GM12878 (cell line): ENCODE measurements at regions not wholly inside any gene's neighbourhood (a gene's known extent, or its start where the extent isn't known, plus 50 kb on each side); places are given as distances from the start of the nearest gene placed in this dataset.

Experiments used
- ATAC-seq: fragments of 200-7000 bp; cut with Tn5 transposase; 3 replicates; pipeline ENCODE4 v1.9.1; 2020; ENCODE audit warnings: mild to moderate bottlenecking, moderate library complexity
- BruUV-seq: library from RNA; stranded (reverse); fragments of 400-500 nt; replicated peaks from 2 replicates; lab custom pipeline; 2021; lab: Mats Ljungman, UMichigan
- CTCF ChIA-PET: fragments of 300-600 bp; sonication (Branson Sonifier 250); formaldehyde crosslinking; extraction: SDS; loops from one replicate; lab custom pipeline; 2021; ENCODE audit warnings: inconsistent platforms; lab: Yijun Ruan, JAX
- POLR2A ChIA-PET: fragments of 350-600 bp; formaldehyde crosslinking; extraction: SDS; loops from one replicate; lab custom pipeline; 2021; ENCODE audit warnings: inconsistent platforms; lab: Charles Lee
- RAD21 ChIA-PET: fragments of 300-600 bp; sonication (Branson Sonifier 250); formaldehyde crosslinking; loops from one replicate; lab custom pipeline; 2023; ENCODE audit warnings: antibody characterized with exemption; ENCODE audit not compliant: unreplicated experiment; lab: Charles Lee
- SMC1A ChIA-PET: fragments of 300-600 bp; sonication (Branson Sonifier 250); formaldehyde crosslinking; loops from one replicate; lab custom pipeline; 2023; ENCODE audit not compliant: unreplicated experiment, uncharacterized antibody; lab: Charles Lee
- DNase-seq: peaks from one replicate; pipeline ENCODE4 v3.0.0-alpha.2; 2011; ENCODE audit warnings: low read depth, low spot score
- FAIRE-seq: peaks from 3 replicates; lab custom pipeline; 2011; peaks lifted over from hg19 to GRCh38; lab: Jason Lieb, UNC
- H2AFZ ChIP-seq: 2 replicates; pipeline ENCODE4 v1.6.0; 2011; ENCODE audit warnings: low read depth, low read length, control low read depth; ENCODE audit not compliant: control insufficient read depth
- H3K27ac ChIP-seq: 2 replicates; pipeline ENCODE4 v1.5.1; 2011; ENCODE audit warnings: control low read depth; ENCODE audit not compliant: control insufficient read depth, insufficient read depth
- H3K27me3 ChIP-seq, 2 experiments: replicated peaks in 1 of 2; 2 replicates each; pipeline versions ENCODE4 v1.6.0 to v1.6.1; 2011; ENCODE audit warnings: low read length in 1 of 2; ENCODE audit not compliant: control insufficient read depth in 2 of 2, insufficient read depth in 2 of 2
- H3K36me3 ChIP-seq, 2 experiments: 2 replicates each; pipeline ENCODE4 v1.5.1; 2011; ENCODE audit warnings: low read length in 1 of 2; ENCODE audit not compliant: control insufficient read depth in 2 of 2, insufficient read depth in 2 of 2
- H3K4me1 ChIP-seq: 2 replicates; pipeline ENCODE4 v1.6.1; 2011; ENCODE audit warnings: mild to moderate bottlenecking, low read length, moderate library complexity, mixed read lengths; ENCODE audit not compliant: control insufficient read depth, insufficient read depth
- H3K4me2 ChIP-seq: 2 replicates; pipeline ENCODE4 v1.6.0; 2011; ENCODE audit warnings: control low read depth; ENCODE audit not compliant: control insufficient read depth, insufficient read depth
- H3K4me3 ChIP-seq: fragments of 200-600 bp; sonication (generic); 2 replicates; pipeline ENCODE4 v1.5.1; 2016
- H3K79me2 ChIP-seq: 2 replicates; pipeline ENCODE4 v1.6.0; 2011; ENCODE audit warnings: low read length; ENCODE audit not compliant: control insufficient read depth, insufficient read depth
- H3K9ac ChIP-seq: 2 replicates; pipeline ENCODE4 v1.8.0; 2011; ENCODE audit warnings: low read length, control low read depth, mixed read lengths; ENCODE audit not compliant: control insufficient read depth, insufficient read depth
- H3K9me3 ChIP-seq: replicated peaks from 3 replicates; pipeline ENCODE4 v1.5.1; 2011; ENCODE audit warnings: mild to moderate bottlenecking, low read length; ENCODE audit not compliant: control insufficient read depth, insufficient read depth
- H4K20me1 ChIP-seq: 2 replicates; pipeline ENCODE4 v1.6.0; 2011; ENCODE audit not compliant: control insufficient read depth, insufficient read depth
- E4F1 ChIP-seq: fragments of 450-650 bp; IDR thresholded peaks from 2 replicates; pipeline ENCODE4 v1.6.1; 2018; ENCODE audit warnings: borderline replicate concordance, mild to moderate bottlenecking; ENCODE audit not compliant: partially characterized antibody
- HDAC6 ChIP-seq: fragments of 200-600 bp; sonication (generic); IDR thresholded peaks from one replicate; pipeline ENCODE4 v1.8.0; 2017; ENCODE audit warnings: antibody characterized with exemption; ENCODE audit not compliant: unreplicated experiment
- MXI1 ChIP-seq: fragments of 150-350 bp; IDR thresholded peaks from 2 replicates; pipeline ENCODE4 v1.6.1; 2011; ENCODE audit warnings: low read depth, mild to moderate bottlenecking, inconsistent platforms, low read length, improper control_type of control experiment
- PBX3 ChIP-seq: IDR thresholded peaks from 2 replicates; pipeline ENCODE4 v1.6.1; 2011; ENCODE audit warnings: mild to moderate bottlenecking, low read depth, low read length, moderate library complexity; ENCODE audit not compliant: insufficient replicate concordance
- POU2F2 ChIP-seq: IDR thresholded peaks from 3 replicates; pipeline ENCODE4 v1.6.1; 2011; ENCODE audit warnings: low read depth, mild to moderate bottlenecking, low read length, borderline replicate concordance
- ZBED1 ChIP-seq: IDR thresholded peaks from 2 replicates; pipeline ENCODE4 v1.6.1; 2016; ENCODE audit warnings: borderline replicate concordance
- WGBS: methylation state at CpG from one replicate; pipeline ENCODE4 v1.1.6; 2016; ENCODE audit warnings: low lambda C conversion rate; ENCODE audit not compliant: insufficient replicate concordance, insufficient coverage; ENCODE audit errors: missing lambda C conversion rate; 5-methylcytosine and 5-hydroxymethylcytosine counted together
- in situ Hi-C: fragments of 300-500 bp; cut with MboI; formaldehyde crosslinking; loops from 9 replicates; pipeline ENCODE4 v1.14.3; 2018; ENCODE audit warnings: mixed read lengths
- intact Hi-C: fragments of 100-400 bp; cut with micrococcal nuclease; formaldehyde crosslinking; loops from one replicate; pipeline ENCODE4 v1.14.2; 2022; ENCODE audit not compliant: unreplicated experiment

GRCh38 chr7:49074538-49074937, 150.2 kb downstream of the CDC14C start (continued):
- TF ChIP-seq E4F1 (no peak), ZBED1 (no peak), HDAC6 (no peak), MXI1 (no peak), PBX3 (no peak)

- CTCF ChIA-PET, result no interaction called here
- no peak overlapping the region for H2AFZ ChIP-seq
- in situ Hi-C loops (no loop called here), intact Hi-C loops (no loop called here)
- no peaks in the 10 kb centered on the region for H3K9me3 ChIP-seq
- POLR2A ChIA-PET, result no interaction called here
- SMC1A ChIA-PET, result no interaction called here
- H3K4me1 ChIP-seq, result no peaks in the 10 kb centered on the region
- no peaks in the 10 kb centered on the region for H3K36me3 ChIP-seq
- no peak for ATAC-seq
- RAD21 ChIA-PET, result no interaction called here
- no peak overlapping the region for H3K4me3 ChIP-seq
- H3K27ac ChIP-seq, result no peak overlapping the region
- H3K27me3 ChIP-seq, result no peaks in the 10 kb centered on the region
- BruUV-seq, result no TSS peak
- H4K20me1 ChIP-seq, result no peaks in the 10 kb centered on the region
- no peak overlapping the region for H3K9ac ChIP-seq
- H3K79me2 ChIP-seq, result no peaks in the 10 kb centered on the region
- no peak for FAIRE-seq
- no peak for TF ChIP-seq POU2F2
- TF ChIP-seq, all 136 proteins: peak for 0
- 8% methylated on average over 2 of the region's 2 CpGs for WGBS
- no peak overlapping the region for H3K4me2 ChIP-seq
- no peak for DNase-seq
Observed at GRCh38 chr7:49080896-49081475, 156.6 kb downstream of the CDC14C start.
